Mucosa of rectum (tissue), 2 donors: ENCODE measurements at regions not wholly inside any gene's neighbourhood (a gene's known extent, or its start where the extent isn't known, plus 50 kb on each side); places are given as distances from the start of the nearest gene placed in this dataset.

Source experiments
- H3K27ac ChIP-seq, 2 donors: one replicate each; pipeline ENCODE4 v1.7.0; 2013; ENCODE audit warnings: inconsistent platforms in 2 of 2, low read depth in 2 of 2, low read length in 2 of 2
- H3K27me3 ChIP-seq, 2 donors: one replicate each; pipeline ENCODE4 v1.7.0; 2013; ENCODE audit warnings: low read length in 2 of 2; ENCODE audit not compliant: control insufficient read depth in 2 of 2, insufficient read depth in 2 of 2
- H3K36me3 ChIP-seq, 2 donors: one replicate each; pipeline ENCODE4 v1.7.0; 2013; ENCODE audit warnings: low read length in 2 of 2; ENCODE audit not compliant: control insufficient read depth in 2 of 2, insufficient read depth in 2 of 2
- H3K4me1 ChIP-seq, 2 donors: one replicate each; pipeline ENCODE4 v1.7.0; 2013; ENCODE audit warnings: low read length in 2 of 2, mild to moderate bottlenecking in 1 of 2; ENCODE audit not compliant: control insufficient read depth in 2 of 2, insufficient read depth in 2 of 2
- H3K4me3 ChIP-seq, 2 donors: one replicate each; pipeline ENCODE4 v1.7.0; 2013; ENCODE audit warnings: low read length in 2 of 2
- H3K9ac ChIP-seq, 2 donors: one replicate each; pipeline ENCODE4 v1.7.0; 2013; ENCODE audit warnings: low read length in 2 of 2, low read depth in 1 of 2, mild to moderate bottlenecking in 1 of 2
- H3K9me3 ChIP-seq, 2 donors: one replicate each; pipeline ENCODE4 v1.7.0; 2013; ENCODE audit warnings: low read length in 2 of 2; ENCODE audit not compliant: control insufficient read depth in 2 of 2
- donor health status: healthy.
- donor health status: Normal muscosa, but diverticular disease.

DNA sequence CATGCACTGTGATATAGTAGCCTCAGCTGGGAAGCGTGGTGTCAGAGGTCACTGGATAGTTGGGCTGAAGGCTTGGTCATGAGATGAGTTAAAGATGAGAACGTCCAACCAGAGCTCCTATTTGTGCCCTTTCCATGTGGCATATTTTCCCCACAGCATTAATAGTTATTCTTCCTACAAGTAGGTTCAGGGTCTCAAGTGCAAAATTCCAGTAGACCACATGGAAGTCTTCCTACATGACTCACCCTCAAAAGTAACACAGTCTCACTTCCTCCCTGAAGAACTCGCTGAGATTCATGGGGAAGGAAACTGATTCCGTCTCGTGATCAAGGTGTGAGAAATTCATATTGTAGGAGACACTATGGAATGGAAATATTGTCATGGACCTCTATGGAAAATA, 1212.5 kb upstream of the PRKX start:
- Histone ChIP-seq H3K36me3 (no peaks in the 10 kb centered on the region), H3K4me1 (no peaks in the 10 kb centered on the region), H3K9ac (no peak overlapping the region), H3K27me3 (no peaks in the 10 kb centered on the region), H3K4me3 (no peak overlapping the region), H3K9me3 (peaks cover 0 to 1% of the 10 kb centered on the region in 2 donors), H3K27ac (no peak overlapping the region)

DNA sequence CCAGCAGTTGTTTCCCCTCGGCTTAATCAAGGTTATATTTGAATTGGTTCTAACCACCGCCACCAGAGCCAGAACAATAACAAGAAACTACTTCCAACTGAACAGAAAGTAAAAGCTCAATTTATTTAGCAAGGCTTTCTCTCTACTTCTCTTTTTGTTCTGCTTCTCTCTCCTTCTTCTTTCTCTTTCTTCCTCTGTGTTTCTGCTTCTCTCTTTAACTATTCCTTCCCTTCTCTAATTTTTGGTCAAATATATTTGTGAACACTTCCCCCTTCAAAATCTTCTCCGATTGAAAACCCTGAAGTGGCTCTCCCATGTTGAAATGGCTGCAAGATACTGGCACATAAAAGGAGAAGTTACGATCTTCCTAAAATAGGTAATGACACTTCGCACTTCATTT, 1195.9 kb upstream of the PRKX start:
- H3K9ac ChIP-seq: no peak overlapping the region
- H3K27ac ChIP-seq: no peak overlapping the region
- no peak overlapping the region for H3K4me3 ChIP-seq
- no peaks in the 10 kb centered on the region for H3K27me3 ChIP-seq
- no peaks in the 10 kb centered on the region for H3K36me3 ChIP-seq
- peaks cover 0 to 2% of the 10 kb centered on the region in 2 donors for H3K9me3 ChIP-seq
- H3K4me1 ChIP-seq: no peaks in the 10 kb centered on the region

DNA sequence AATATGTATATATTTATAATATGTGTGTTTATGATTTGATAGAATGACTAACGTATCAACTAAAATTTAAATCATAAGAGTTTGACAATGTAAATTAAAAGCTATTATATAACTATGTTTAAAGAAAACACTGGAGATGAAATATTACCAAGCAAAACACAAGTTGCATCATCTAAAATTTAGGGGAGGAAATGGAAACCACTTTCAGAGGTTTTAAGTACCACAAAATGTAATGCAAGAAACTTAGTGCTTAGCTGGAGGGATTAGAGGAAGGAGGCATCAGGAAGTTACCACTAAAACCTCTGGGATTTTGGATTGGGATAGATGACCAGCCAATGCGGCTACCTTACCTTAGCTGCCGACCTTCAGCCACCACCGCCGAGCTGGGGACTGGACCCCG, 1192.1 kb upstream of the PRKX start:
- H3K4me3 ChIP-seq: no peak overlapping the region
- H3K4me1 ChIP-seq: no peaks in the 10 kb centered on the region
- H3K27me3 ChIP-seq: no peaks in the 10 kb centered on the region
- no peak overlapping the region for H3K9ac ChIP-seq
- no peaks in the 10 kb centered on the region for H3K36me3 ChIP-seq
- H3K27ac ChIP-seq: no peak overlapping the region
- no peaks in the 10 kb centered on the region for H3K9me3 ChIP-seq

DNA sequence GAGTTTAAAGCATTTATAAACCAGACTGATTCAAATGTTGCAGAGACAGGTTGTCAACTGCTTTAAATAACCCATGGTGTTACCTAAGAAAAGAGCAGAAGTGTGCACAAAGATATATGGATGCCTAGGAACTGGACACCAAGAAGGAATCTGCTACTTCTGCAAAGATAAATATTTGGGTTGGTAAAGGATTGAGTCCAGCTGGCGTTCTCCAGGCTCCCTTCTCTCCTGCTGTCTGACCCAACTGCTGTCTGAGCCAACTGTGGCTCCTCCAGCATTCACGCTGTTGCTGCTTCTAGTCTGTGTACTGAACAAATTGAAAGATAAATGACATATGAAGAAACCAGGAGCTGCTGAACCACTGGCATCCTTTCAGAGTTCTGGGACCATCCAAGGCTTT, 1167.8 kb upstream of the PRKX start:
- H3K9me3 ChIP-seq: no peaks in the 10 kb centered on the region
- H3K9ac ChIP-seq: no peak overlapping the region
- H3K27me3 ChIP-seq: no peaks in the 10 kb centered on the region
- H3K27ac ChIP-seq: no peak overlapping the region
- H3K4me1 ChIP-seq: no peaks in the 10 kb centered on the region
- H3K36me3 ChIP-seq: no peaks in the 10 kb centered on the region
- H3K4me3 ChIP-seq: no peak overlapping the region

DNA sequence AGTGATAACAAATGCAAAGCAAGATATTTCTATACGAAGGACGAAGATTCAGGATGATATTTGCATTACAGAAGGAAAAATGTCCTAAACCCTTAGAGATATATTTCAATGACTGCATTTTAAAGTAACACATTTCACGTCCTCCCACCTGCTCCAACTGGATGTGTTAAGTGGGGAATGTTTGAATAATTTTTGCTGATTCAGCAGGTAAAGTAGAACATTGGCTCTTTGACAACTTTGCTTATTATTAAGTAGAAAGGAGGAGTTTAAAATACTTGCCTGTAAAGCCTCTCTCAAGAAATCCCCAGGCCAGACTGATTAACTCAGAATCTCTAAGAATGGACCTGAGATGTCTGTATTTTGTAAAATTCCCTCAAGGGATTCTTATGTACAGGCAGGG, 1165.2 kb upstream of the PRKX start:
- Histone ChIP-seq H3K27me3 (no peaks in the 10 kb centered on the region), H3K4me1 (no peaks in the 10 kb centered on the region), H3K9me3 (no peaks in the 10 kb centered on the region), H3K36me3 (no peaks in the 10 kb centered on the region), H3K27ac (no peak overlapping the region), H3K9ac (no peak overlapping the region), H3K4me3 (no peak overlapping the region)

DNA sequence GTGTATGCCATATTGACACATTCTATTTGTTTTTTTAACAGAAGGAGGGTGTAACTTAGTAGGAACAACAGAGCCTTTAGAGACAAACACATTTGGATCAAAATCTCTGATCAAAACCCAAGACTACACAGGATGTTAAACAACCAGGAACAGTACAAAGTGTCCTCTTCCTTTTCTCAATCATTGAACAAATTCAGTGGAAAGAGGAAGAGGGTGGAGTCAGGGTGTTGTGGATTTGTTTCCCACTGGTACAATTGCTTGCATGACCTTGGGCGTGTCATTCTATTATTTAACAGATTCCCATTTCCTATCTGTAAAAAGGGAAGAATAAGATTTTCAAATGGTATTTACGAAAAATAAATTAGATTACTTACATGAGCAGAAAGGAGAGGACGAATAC, 1162.8 kb upstream of the PRKX start:
- Histone ChIP-seq H3K27ac (no peak overlapping the region), H3K9ac (no peak overlapping the region), H3K4me3 (no peak overlapping the region), H3K4me1 (no peaks in the 10 kb centered on the region), H3K36me3 (no peaks in the 10 kb centered on the region), H3K9me3 (no peaks in the 10 kb centered on the region), H3K27me3 (no peaks in the 10 kb centered on the region)

DNA sequence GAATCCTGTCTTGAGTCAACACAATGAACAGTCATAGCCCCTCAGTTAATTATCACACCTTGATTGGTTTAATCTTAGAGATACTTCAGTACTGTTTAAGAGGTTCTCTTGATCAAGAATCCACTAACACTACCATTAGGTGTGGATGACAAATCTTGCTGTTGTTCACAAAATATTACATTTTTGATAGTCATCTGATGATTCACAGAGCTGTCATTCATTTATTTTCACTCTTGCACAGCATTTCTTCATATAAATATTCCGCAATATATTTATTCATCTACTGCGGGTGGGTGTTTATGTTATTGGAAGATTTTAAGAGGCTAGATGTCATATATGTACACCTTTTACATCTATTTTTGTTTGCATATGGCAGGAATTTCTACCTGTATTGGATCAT, 1138.1 kb upstream of the PRKX start:
- Histone ChIP-seq H3K9ac (no peak overlapping the region), H3K27ac (no peak overlapping the region), H3K4me3 (no peak overlapping the region), H3K27me3 (no peaks in the 10 kb centered on the region), H3K36me3 (no peaks in the 10 kb centered on the region), H3K9me3 (peaks cover 2 to 6% of the 10 kb centered on the region in 2 donors), H3K4me1 (no peaks in the 10 kb centered on the region)

DNA sequence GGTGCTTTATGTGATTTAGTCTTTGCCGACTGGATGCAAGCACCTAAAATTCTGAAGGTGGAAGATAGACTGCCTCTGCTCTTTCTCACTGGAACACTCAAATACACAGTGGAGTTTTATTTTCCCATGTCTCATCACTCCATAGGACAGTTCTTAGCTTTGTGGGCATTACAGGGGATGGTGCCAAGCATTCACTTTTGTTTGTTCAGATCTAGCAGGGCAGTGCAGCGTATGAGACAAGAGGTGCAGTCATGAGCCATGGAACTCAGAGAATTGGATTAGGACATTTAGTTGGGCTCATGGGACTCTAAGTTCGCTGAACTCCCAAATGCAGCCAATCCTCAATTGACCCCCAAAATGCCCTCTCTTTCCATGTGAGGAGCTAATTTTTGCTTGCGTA, 1136.9 kb upstream of the PRKX start:
- H3K36me3 ChIP-seq: no peaks in the 10 kb centered on the region
- H3K9me3 ChIP-seq: peaks cover 0 to 6% of the 10 kb centered on the region in 2 donors
- H3K27ac ChIP-seq: no peak overlapping the region
- H3K9ac ChIP-seq: no peak overlapping the region
- H3K4me3 ChIP-seq: no peak overlapping the region
- H3K4me1 ChIP-seq: no peaks in the 10 kb centered on the region
- no peaks in the 10 kb centered on the region for H3K27me3 ChIP-seq

DNA sequence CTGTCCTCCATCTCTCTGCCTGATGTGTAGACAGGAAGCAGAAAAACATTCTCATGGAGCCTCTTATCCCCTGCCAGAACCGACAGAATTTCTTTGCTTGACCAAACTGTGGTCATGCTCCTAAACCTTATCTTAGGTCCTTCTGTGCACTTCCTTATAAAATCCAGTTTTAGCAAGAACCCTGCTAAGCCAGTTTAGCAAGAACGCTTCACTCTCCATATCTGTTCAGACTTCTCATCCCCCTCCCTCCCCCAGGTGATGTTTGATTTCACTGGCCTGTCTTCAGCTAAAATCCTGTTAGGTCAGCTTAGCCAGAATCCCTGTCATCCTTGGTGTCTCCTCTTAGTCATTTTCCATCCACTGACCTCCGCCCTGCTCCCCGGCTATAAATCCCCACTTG, 1130.9 kb upstream of the PRKX start:
- no peak overlapping the region for H3K27ac ChIP-seq
- H3K4me3 ChIP-seq: no peak overlapping the region
- H3K4me1 ChIP-seq: no peaks in the 10 kb centered on the region
- peaks cover 3 to 5% of the 10 kb centered on the region in 2 donors for H3K9me3 ChIP-seq
- H3K9ac ChIP-seq: no peak overlapping the region
- no peaks in the 10 kb centered on the region for H3K27me3 ChIP-seq
- H3K36me3 ChIP-seq: no peaks in the 10 kb centered on the region

DNA sequence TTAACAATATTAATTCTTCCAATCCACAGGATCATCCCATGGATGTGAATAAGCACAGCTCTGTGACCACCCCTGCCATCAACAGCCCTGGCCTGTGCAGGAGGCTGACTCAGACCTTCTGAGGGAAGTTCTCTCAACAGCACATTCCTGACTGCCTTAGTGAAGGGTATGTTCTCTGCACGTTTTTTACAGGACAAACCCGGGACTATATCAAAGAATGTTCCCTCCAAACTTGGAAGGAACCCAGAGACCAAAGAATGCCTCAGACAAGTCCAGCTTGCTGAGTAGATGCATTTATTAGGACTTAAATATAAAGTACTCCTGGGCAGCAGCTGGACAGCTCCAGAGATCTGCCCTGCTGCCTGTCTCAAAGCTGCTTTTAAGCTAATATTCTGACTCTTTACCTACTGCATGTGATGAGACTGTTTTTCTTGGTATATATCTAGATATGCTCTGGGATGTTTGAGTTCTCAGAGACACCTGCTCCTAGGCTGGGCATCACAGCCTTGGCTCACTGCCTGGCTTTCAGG, 1127.8 kb upstream of the PRKX start:
- Histone ChIP-seq H3K9ac (no peak overlapping the region), H3K27ac (no peak overlapping the region), H3K9me3 (peaks cover 3 to 5% of the 10 kb centered on the region in 2 donors), H3K36me3 (no peaks in the 10 kb centered on the region), H3K27me3 (no peaks in the 10 kb centered on the region), H3K4me1 (no peaks in the 10 kb centered on the region), H3K4me3 (no peak overlapping the region)

DNA sequence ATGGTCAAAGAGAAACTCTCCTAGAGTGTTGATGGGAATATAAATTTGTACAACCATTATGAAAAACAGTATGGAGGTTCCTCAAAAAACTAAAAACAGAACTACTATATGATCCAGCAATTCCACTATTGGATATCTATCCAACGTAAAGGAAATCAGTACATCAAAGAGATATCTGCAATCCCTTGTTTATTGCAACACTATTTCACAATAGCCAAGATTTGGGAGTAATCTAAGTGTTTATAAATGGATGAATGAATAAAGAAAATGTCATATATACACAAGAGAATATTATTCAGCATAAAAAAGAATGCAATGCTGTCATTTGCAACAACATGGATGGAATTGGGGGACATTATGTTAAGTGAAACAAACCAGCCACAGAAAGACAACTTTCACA, 1118.1 kb upstream of the PRKX start:
- Histone ChIP-seq H3K4me1 (no peaks in the 10 kb centered on the region), H3K27me3 (no peaks in the 10 kb centered on the region)

More for the DNA sequence above, 1118.1 kb upstream of the PRKX start:
- no peak overlapping the region for H3K4me3 ChIP-seq
- no peaks in the 10 kb centered on the region for H3K9me3 ChIP-seq
- no peaks in the 10 kb centered on the region for H3K36me3 ChIP-seq
- H3K9ac ChIP-seq: no peak overlapping the region
- no peak overlapping the region for H3K27ac ChIP-seq
